Activated naive CD8-positive, alpha-beta T cell treated with anti-CD3 and anti-CD28 coated beads, Interleukin-2, amount 10 ng/mL, durations not matched to agents 7 days and 5 days (primary cell): ENCODE measurements at regions not wholly inside any gene's neighbourhood (a gene's known extent, or its start where the extent isn't known, plus 50 kb on each side); places are given as distances from the start of the nearest gene placed in this dataset.
"Not testable (repeated sequence)": the region's sequence is repeated elsewhere in the genome, so short reads cannot be mapped to it uniquely, and the experiment has no call there.

Experiments used
- ATAC-seq: fragments of 150-1000 bp; cut with Tn5 transposase; one replicate; pipeline ENCODE4 v1.10.0; 2021; ENCODE audit warnings: low read depth, moderate library complexity
- POLR2A ChIA-PET: fragments of 350-600 bp; sonication (Branson Sonifier 250); formaldehyde crosslinking; loops from one replicate; lab custom pipeline; 2021; ENCODE audit warnings: antibody characterized with exemption; lab: Charles Lee
- DNase-seq: peaks from one replicate; pipeline ENCODE4 v3.0.0; 2021
- H3K27ac Mint-ChIP-seq: one replicate; pipeline ENCODE4 v1.8.0; 2022; ENCODE audit warnings: mild to moderate bottlenecking, mixed read lengths
- H3K27me3 Mint-ChIP-seq: one replicate; pipeline ENCODE4 v1.8.0; 2022; ENCODE audit warnings: mild to moderate bottlenecking, moderate library complexity, mixed read lengths
- H3K36me3 Mint-ChIP-seq: one replicate; pipeline ENCODE4 v1.8.0; 2021; ENCODE audit warnings: mild to moderate bottlenecking, mixed read lengths
- H3K4me1 Mint-ChIP-seq: one replicate; pipeline ENCODE4 v1.8.0; 2021; ENCODE audit warnings: mixed read lengths
- H3K4me3 Mint-ChIP-seq: one replicate; pipeline ENCODE4 v1.8.0; 2022; ENCODE audit warnings: mild to moderate bottlenecking, moderate library complexity, mixed read lengths
- H3K9me3 Mint-ChIP-seq: one replicate; pipeline ENCODE4 v1.8.0; 2021; ENCODE audit warnings: mixed read lengths

- no peaks in the 10 kb centered on the region for H3K36me3 Mint-ChIP-seq
- H3K27me3 Mint-ChIP-seq, result peaks cover 13% of the 10 kb centered on the region
- H3K27ac Mint-ChIP-seq, result no peak overlapping the region
- ATAC-seq (no peak), DNase-seq (no peak)
- H3K4me1 Mint-ChIP-seq, result no peaks in the 10 kb centered on the region
- H3K9me3 Mint-ChIP-seq, result peaks cover 5% of the 10 kb centered on the region
- H3K4me3 Mint-ChIP-seq, result no peak overlapping the region
- POLR2A ChIA-PET, result no interaction called here
Observed at GRCh38 chr6:169108753-169109152, 144.9 kb downstream of the THBS2 start.

GRCh38 chr6:169106176-169106575 is 147.5 kb downstream of the THBS2 start:
- H3K27me3 Mint-ChIP-seq, result peaks cover 13% of the 10 kb centered on the region
- ATAC-seq (no peak), DNase-seq (no peak)
- no peaks in the 10 kb centered on the region for H3K4me1 Mint-ChIP-seq
- POLR2A ChIA-PET, result no interaction called here
- H3K27ac Mint-ChIP-seq, result no peak overlapping the region
- peaks cover 8% of the 10 kb centered on the region for H3K9me3 Mint-ChIP-seq
- no peak overlapping the region for H3K4me3 Mint-ChIP-seq
- no peaks in the 10 kb centered on the region for H3K36me3 Mint-ChIP-seq

- Mint-ChIP-seq H3K27me3 (peaks cover 11% of the 10 kb centered on the region), H3K9me3 (peaks cover 4% of the 10 kb centered on the region), H3K4me1 (no peaks in the 10 kb centered on the region), H3K4me3 (no peak overlapping the region), H3K36me3 (no peaks in the 10 kb centered on the region), H3K27ac (no peak overlapping the region)
- DNase-seq, result no peak
- ATAC-seq, result no peak
- POLR2A ChIA-PET, result no interaction called here
Observed at GRCh38 chr6:169101981-169102380, 151.7 kb downstream of the THBS2 start.

DNA sequence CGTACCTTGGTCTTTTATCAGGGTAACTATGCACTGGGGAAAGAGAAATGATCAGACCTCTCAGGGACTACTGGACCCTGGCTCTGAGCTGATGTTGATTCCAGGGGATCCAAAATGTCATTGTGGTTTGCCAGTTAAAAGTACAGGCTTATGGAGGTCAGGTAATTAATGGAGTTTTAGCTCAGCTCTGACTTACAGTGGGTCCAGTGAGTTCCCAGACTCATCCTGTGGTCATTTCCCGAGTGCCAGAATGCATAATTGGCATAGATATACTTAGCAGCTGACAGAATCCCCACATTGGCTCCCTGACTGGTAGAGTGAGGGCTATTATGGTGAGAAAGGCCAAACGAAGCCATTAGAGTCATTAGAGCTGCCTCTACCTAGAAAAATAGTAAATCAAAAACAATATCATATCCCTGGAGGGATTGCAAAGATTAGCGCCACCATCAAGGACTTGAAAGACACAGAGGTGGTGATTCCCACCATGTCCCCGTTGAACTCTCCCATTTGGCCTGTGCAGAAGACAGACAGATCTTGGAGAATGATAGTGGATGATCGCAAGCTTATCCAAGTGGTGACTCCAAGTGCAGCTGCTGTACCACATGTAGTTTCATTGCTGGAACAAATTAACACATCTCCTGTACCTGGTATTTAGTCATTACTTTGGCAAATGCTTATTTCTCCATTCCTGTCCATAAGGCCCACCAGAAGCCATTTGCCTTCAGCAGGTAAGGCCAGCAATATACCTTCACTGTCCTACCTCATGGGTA is 152.4 kb downstream of the THBS2 start:
- DNase-seq (no peak), ATAC-seq (no peak)
- H3K9me3 Mint-ChIP-seq, result peaks cover 4% of the 10 kb centered on the region
- no peaks in the 10 kb centered on the region for H3K36me3 Mint-ChIP-seq
- H3K27ac Mint-ChIP-seq, result no peak overlapping the region
- H3K4me1 Mint-ChIP-seq, result no peaks in the 10 kb centered on the region
- POLR2A ChIA-PET, result no interaction called here
- H3K27me3 Mint-ChIP-seq, result peaks cover 5% of the 10 kb centered on the region
- H3K4me3 Mint-ChIP-seq, result no peak overlapping the region

- Mint-ChIP-seq H3K27ac (no peak overlapping the region), H3K4me1 (no peaks in the 10 kb centered on the region), H3K4me3 (no peak overlapping the region), H3K36me3 (no peaks in the 10 kb centered on the region), H3K9me3 (peaks cover 4% of the 10 kb centered on the region), H3K27me3 (no peaks in the 10 kb centered on the region)
- POLR2A ChIA-PET, result no interaction called here
- no peak for ATAC-seq
- DNase-seq, result no peak
Observed at GRCh38 chr6:169099411-169100202, 154.0 kb downstream of the THBS2 start.

DNA sequence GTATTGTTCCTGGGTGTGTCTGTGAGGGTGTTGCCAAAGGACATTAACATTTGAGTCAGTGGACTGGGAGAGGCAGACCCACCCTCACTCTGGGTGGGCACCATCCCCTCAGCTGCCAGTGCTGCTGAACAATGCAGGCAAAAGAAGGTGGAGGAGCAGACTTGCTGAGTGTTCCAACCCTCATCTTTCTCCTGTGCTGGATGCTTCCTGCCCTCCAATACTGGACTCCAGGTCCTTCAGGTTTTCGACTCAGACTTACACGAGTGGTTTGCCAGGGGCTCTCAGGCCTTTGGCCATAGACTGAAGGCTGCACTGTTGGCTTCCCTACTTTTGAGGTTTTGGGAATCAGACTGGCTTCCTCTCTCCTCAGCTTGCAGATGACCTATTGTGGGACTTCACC is 155.0 kb downstream of the THBS2 start:
- H3K36me3 Mint-ChIP-seq, ATAC-seq, H3K9me3 Mint-ChIP-seq, H3K4me1 Mint-ChIP-seq, POLR2A ChIA-PET, H3K4me3 Mint-ChIP-seq, H3K27ac Mint-ChIP-seq, DNase-seq, H3K27me3 Mint-ChIP-seq: not testable (repeated sequence)

DNA sequence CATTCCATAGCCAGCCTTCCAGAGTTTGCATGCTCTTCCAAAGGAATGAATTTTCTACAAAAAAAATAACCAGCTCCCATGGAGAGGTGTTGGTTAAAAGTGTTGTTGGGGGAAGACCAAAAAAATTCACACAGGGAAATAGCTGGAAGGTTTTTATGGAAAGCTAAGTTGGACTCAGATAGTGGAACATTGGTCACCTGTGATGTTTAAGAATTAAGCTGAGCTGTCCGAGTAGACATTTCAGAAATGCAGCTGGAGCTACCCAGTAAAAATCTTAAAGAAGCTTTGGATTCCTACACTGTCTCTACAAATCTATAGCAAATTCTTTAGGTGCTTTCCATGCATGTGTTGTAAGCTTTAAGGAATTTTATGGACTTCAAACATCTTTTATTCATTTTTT is 155.5 kb downstream of the THBS2 start:
- Mint-ChIP-seq H3K36me3 (no peaks in the 10 kb centered on the region), H3K4me3 (no peak overlapping the region), H3K9me3 (peaks cover 6% of the 10 kb centered on the region), H3K27ac (no peak overlapping the region), H3K4me1 (no peaks in the 10 kb centered on the region), H3K27me3 (no peaks in the 10 kb centered on the region)
- DNase-seq, result no peak
- POLR2A ChIA-PET, result no interaction called here
- ATAC-seq, result no peak

GRCh38 chr6:169097381-169097959 is 156.2 kb downstream of the THBS2 start:
- Mint-ChIP-seq H3K4me1 (no peaks in the 10 kb centered on the region), H3K9me3 (peaks cover 6% of the 10 kb centered on the region), H3K27me3 (no peaks in the 10 kb centered on the region), H3K27ac (no peak overlapping the region), H3K36me3 (no peaks in the 10 kb centered on the region), H3K4me3 (no peak overlapping the region)
- ATAC-seq, result no peak
- no peak for DNase-seq
- POLR2A ChIA-PET, result no interaction called here

DNA sequence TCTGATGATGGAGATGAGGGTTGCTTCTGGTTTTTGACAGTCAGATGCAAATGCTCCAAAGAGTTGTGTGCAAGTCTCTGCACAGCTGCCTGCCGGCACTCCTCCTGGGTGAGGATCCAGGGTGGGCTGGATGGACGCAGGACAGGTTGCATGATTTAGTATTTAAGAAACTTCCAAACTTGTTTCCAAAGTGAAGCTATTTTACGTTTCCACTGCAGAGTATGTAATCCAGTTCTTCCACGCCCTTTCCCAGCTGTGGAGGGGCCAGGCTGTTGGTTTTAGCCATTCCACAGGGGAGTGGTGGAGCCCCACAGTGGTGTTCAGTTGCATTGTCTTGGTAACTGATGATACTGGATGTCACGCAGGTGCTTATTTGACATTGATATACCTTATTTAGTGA is 157.3 kb downstream of the THBS2 start:
- Mint-ChIP-seq H3K27me3 (no peaks in the 10 kb centered on the region), H3K4me3 (no peak overlapping the region), H3K4me1 (no peaks in the 10 kb centered on the region), H3K27ac (no peak overlapping the region), H3K9me3 (peaks cover 3% of the 10 kb centered on the region), H3K36me3 (no peaks in the 10 kb centered on the region)
- POLR2A ChIA-PET, result no interaction called here
- no peak for ATAC-seq
- DNase-seq, result no peak

- POLR2A ChIA-PET, result no interaction called here
- DNase-seq (no peak), ATAC-seq (no peak)
- no peaks in the 10 kb centered on the region for H3K27me3 Mint-ChIP-seq
- H3K27ac Mint-ChIP-seq, result no peak overlapping the region
- H3K4me3 Mint-ChIP-seq, result no peak overlapping the region
- H3K4me1 Mint-ChIP-seq, result no peaks in the 10 kb centered on the region
- H3K36me3 Mint-ChIP-seq, result no peaks in the 10 kb centered on the region
- H3K9me3 Mint-ChIP-seq, result peaks cover 4% of the 10 kb centered on the region
Observed at GRCh38 chr6:169095153-169095552, 158.5 kb downstream of the THBS2 start.

DNA sequence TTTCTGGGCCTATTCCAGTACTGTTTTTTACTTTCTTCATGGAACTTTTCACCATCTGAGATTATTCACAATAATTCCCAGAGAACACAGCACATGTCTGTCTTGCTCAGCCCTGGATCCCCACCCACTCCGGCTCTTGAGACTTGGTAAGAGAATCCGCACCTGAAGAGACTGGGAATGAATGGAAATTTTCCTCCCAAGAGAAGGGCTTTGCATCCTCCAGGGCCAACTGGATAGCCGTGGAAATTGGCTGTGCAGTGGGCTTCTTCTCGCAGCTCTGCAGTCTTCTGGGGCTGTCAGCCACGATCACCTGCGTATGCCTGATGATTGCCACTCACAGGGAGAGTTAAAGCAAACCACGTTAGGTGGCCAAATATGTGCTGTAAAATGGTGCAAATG is 159.1 kb downstream of the THBS2 start:
- POLR2A ChIA-PET, result no interaction called here
- Mint-ChIP-seq H3K27me3 (no peaks in the 10 kb centered on the region), H3K36me3 (peaks cover 2% of the 10 kb centered on the region), H3K27ac (no peak overlapping the region), H3K9me3 (peaks cover 10% of the 10 kb centered on the region), H3K4me1 (no peaks in the 10 kb centered on the region), H3K4me3 (no peak overlapping the region)
- ATAC-seq, result no peak
- no peak for DNase-seq

DNA sequence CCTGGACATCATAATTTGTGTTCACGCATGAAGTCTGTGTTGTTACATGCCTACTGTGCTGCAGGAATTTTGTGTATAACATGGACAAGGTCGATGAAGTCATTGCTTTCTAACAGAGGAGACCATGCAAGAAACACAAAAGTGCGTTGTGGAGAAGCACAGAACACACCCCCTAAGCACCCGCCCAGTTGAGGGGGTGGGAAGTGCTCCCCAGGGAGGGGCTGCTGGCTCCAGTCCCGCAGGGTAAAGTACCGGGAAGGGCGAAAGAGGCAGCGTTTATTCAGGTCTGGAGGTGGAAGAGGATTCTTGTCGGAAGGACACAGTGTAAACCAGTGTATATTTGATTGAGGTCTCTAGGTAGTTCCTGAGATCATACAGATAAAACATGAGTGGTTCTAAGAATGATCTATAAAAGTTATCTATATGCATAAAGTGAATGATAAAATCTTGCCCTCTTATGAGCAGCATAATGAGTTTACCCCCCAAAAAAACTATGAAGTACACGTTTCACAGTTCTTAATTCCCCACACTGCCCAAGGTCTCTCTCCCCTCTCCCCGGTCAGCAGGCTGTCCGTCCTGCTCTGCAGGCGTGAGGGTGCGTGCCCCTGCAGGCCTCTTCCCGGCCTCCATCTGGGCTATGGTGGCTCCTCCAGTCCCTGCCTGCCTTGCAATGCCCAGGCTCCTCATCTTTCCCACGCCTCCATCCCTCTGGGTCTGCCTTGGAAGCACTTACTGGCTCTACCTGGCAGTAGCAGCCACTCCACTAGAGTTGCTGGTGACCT is 159.7 kb downstream of the THBS2 start:
- ATAC-seq (no peak), DNase-seq (no peak)
- Mint-ChIP-seq H3K36me3 (peaks cover 2% of the 10 kb centered on the region), H3K4me1 (no peaks in the 10 kb centered on the region), H3K27me3 (no peaks in the 10 kb centered on the region), H3K9me3 (peaks cover 11% of the 10 kb centered on the region), H3K4me3 (no peak overlapping the region), H3K27ac (no peak overlapping the region)
- POLR2A ChIA-PET, result no interaction called here

DNA sequence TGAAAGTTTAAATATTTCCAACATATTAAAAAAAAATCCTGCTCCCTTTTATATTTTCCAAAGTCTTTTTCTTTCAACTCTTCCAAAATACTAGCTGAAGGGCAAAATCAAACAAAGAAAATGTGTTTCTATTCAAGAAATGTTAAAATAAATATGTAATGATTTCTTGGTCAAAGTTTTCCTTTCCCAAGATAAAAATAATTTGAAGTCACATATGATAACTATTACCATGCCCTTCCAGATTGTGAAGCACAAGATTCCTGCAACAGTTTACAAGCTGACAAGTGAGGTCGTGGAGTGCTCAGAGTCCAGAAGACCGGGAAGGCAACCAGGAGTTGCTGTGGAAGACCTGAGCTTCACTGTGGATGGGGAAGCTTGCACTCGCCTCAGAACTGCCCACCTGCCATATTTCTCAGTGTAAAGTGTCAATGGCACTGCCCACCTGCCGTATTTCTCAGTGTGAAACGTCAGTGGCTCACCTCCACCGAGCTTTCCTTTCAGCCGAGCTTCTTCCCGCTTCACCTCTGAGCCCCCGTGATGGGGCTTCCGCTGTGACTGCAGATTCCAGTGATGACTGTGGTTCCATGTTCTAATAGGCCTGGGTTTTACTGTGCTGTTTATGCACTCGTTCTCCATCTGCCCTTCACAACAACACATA is 160.5 kb downstream of the THBS2 start:
- Mint-ChIP-seq H3K4me3 (no peak overlapping the region), H3K27me3 (no peaks in the 10 kb centered on the region), H3K27ac (no peak overlapping the region), H3K4me1 (no peaks in the 10 kb centered on the region), H3K9me3 (peaks cover 12% of the 10 kb centered on the region), H3K36me3 (peaks cover 2% of the 10 kb centered on the region)
- POLR2A ChIA-PET, result no interaction called here
- ATAC-seq (no peak), DNase-seq (no peak)
